H1 (cell line): ENCODE measurements at regions not wholly inside any gene's neighbourhood (a gene's known extent, or its start where the extent isn't known, plus 50 kb on each side); places are given as distances from the start of the nearest gene placed in this dataset.

Experiments
- CTCF ChIA-PET: fragments of 300-600 bp; sonication (Branson Sonifier 250); formaldehyde crosslinking; loops from one replicate; lab custom pipeline; 2021; ENCODE audit not compliant: partially characterized antibody; lab: Charles Lee
- POLR2A ChIA-PET: fragments of 300-600 bp; sonication (Branson Sonifier 250); formaldehyde crosslinking; loops from one replicate; lab custom pipeline; 2021; ENCODE audit warnings: inconsistent platforms; ENCODE audit not compliant: partially characterized antibody; lab: Charles Lee
- DNase-seq, 2 experiments: peaks; one replicate each; pipeline versions ENCODE4 v3.0.0 to v3.0.0-alpha.2; 2010 to 2022; ENCODE audit warnings: low spot score in 2 of 2, low read depth in 1 of 2, mixed read lengths in 1 of 2
- FAIRE-seq: peaks from 2 replicates; lab custom pipeline; 2011; peaks lifted over from hg19 to GRCh38; lab: Jason Lieb, UNC
- H2AFZ ChIP-seq: 2 replicates; pipeline ENCODE4 v1.8.1; 2012; ENCODE audit warnings: low read length, inconsistent platforms
- H2AK5ac ChIP-seq: 2 replicates; pipeline ENCODE4 v1.6.1; 2013; ENCODE audit warnings: low read depth, low read length
- H2BK120ac ChIP-seq: replicated peaks from 2 replicates; pipeline ENCODE3; 2013; ENCODE audit warnings: low read depth, low read length, inconsistent platforms
- H2BK12ac ChIP-seq: 2 replicates; pipeline ENCODE4 v1.6.1; 2013; ENCODE audit warnings: low read depth, low read length
- H2BK15ac ChIP-seq: 2 replicates; pipeline ENCODE4 v1.6.1; 2013; ENCODE audit warnings: low read length
- H2BK20ac ChIP-seq: 2 replicates; pipeline ENCODE4 v1.6.1; 2013; ENCODE audit warnings: low read length
- H2BK5ac ChIP-seq: 2 replicates; pipeline ENCODE4 v1.6.1; 2013; ENCODE audit warnings: low read depth, low read length
- H3K14ac ChIP-seq: 2 replicates; pipeline ENCODE4 v1.6.1; 2013; ENCODE audit warnings: inconsistent platforms; ENCODE audit not compliant: insufficient read length
- H3K18ac ChIP-seq: 2 replicates; pipeline ENCODE4 v1.6.1; 2013; ENCODE audit warnings: low read length; ENCODE audit errors: extremely low read depth
- H3K23ac ChIP-seq: 2 replicates; pipeline ENCODE4 v1.6.1; 2013; ENCODE audit warnings: inconsistent platforms; ENCODE audit not compliant: insufficient read length
- H3K23me2 ChIP-seq: 2 replicates; pipeline ENCODE4 v1.6.1; 2013; ENCODE audit warnings: low read depth, low read length
- H3K27ac ChIP-seq: 2 replicates; pipeline ENCODE4 v1.6.1; 2011; ENCODE audit warnings: low read depth, low read length, inconsistent platforms
- H3K27me3 ChIP-seq, 4 experiments: replicated peaks in 1 of 4; 1 replicate in 1 of 4; 2 replicates in 3 of 4; pipeline versions ENCODE4 v1.6.1 to v1.8.1; 2011 to 2013; ENCODE audit warnings: low read length in 3 of 4, mild to moderate bottlenecking in 3 of 4, inconsistent platforms in 2 of 4, mixed read lengths in 2 of 4, moderate library complexity in 1 of 4; ENCODE audit not compliant: control insufficient read depth in 3 of 4, insufficient read depth in 3 of 4; ENCODE audit errors: extremely low read depth in 1 of 4
- H3K36me3 ChIP-seq, 4 experiments: 2 replicates each; pipeline versions ENCODE4 v1.6.1 to v1.8.1; 2011 to 2013; ENCODE audit warnings: mild to moderate bottlenecking in 4 of 4, low read length in 3 of 4, moderate library complexity in 2 of 4, control low read depth in 1 of 4, inconsistent platforms in 1 of 4; ENCODE audit not compliant: insufficient read depth in 4 of 4, control insufficient read depth in 2 of 4
- H3K4ac ChIP-seq: replicated peaks from 2 replicates; pipeline ENCODE3; 2013; ENCODE audit warnings: low read length, low read depth, mixed read lengths, inconsistent platforms; ENCODE audit not compliant: insufficient read length
- H3K4me1 ChIP-seq, 4 experiments: replicated peaks in 1 of 4; 1 replicate in 1 of 4; 2 replicates in 3 of 4; pipeline versions ENCODE4 v1.6.1 to v1.8.1; 2011 to 2013; ENCODE audit warnings: low read length in 3 of 4, inconsistent platforms in 2 of 4, mixed read lengths in 1 of 4; ENCODE audit not compliant: insufficient read depth in 4 of 4, control insufficient read depth in 3 of 4
- H3K4me2 ChIP-seq, 2 experiments: 2 replicates each; pipeline versions ENCODE4 v1.6.1 to v1.8.1; 2011 to 2013; ENCODE audit warnings: low read depth in 2 of 2, low read length in 2 of 2, control low read depth in 1 of 2, inconsistent platforms in 1 of 2, mild to moderate bottlenecking in 1 of 2; ENCODE audit not compliant: insufficient read depth in 1 of 2
- H3K4me3 ChIP-seq, 4 experiments: fragments of 200-600, 300-600 bp in 1 of 4; sonication (generic), shearing (Covaris generic), sonication (Bioruptor Twin) in 1 of 4; 2 replicates each; pipeline versions ENCODE4 v1.5.1 to v1.8.1; 2011 to 2016; ENCODE audit warnings: low read length in 4 of 4, low read depth in 3 of 4, control low read depth in 2 of 4, inconsistent platforms in 2 of 4, mild to moderate bottlenecking in 2 of 4, mixed read lengths in 1 of 4, moderate library complexity in 1 of 4; ENCODE audit not compliant: insufficient read depth in 2 of 4; ENCODE audit errors: extremely low read depth in 1 of 4
- H3K56ac ChIP-seq: replicated peaks from 2 replicates; pipeline ENCODE3; 2013; ENCODE audit warnings: low read depth, mild to moderate bottlenecking, mixed read lengths, low read length, inconsistent platforms; ENCODE audit not compliant: insufficient read length
- H3K79me1 ChIP-seq: 2 replicates; pipeline ENCODE4 v1.6.1; 2013; ENCODE audit warnings: low read depth, low read length, control low read depth
- H3K79me2 ChIP-seq, 2 experiments: 2 replicates each; pipeline versions ENCODE4 v1.6.1 to v1.8.1; 2012 to 2013; ENCODE audit warnings: low read length in 2 of 2, mild to moderate bottlenecking in 2 of 2, inconsistent platforms in 1 of 2; ENCODE audit not compliant: insufficient read depth in 2 of 2, control insufficient read depth in 1 of 2
- H3K9ac ChIP-seq, 4 experiments: replicated peaks in 1 of 4; 1 replicate in 1 of 4; 2 replicates in 3 of 4; pipeline versions ENCODE4 v1.6.1 to v1.8.1; 2011 to 2013; ENCODE audit warnings: low read depth in 3 of 4, low read length in 3 of 4, control low read depth in 2 of 4, mild to moderate bottlenecking in 2 of 4, moderate library complexity in 2 of 4, inconsistent platforms in 1 of 4; ENCODE audit errors: extremely low read depth in 1 of 4
- H3K9me3 ChIP-seq, 2 experiments: 2 replicates each; pipeline versions ENCODE4 v1.6.1 to v1.8.1; 2012 to 2013; ENCODE audit warnings: mild to moderate bottlenecking in 2 of 2, moderate library complexity in 2 of 2, control low read depth in 1 of 2, inconsistent platforms in 1 of 2, low read depth in 1 of 2, low read length in 1 of 2, mixed read lengths in 1 of 2; ENCODE audit not compliant: insufficient read depth in 2 of 2
- H4K20me1 ChIP-seq, 2 experiments: replicated peaks in 1 of 2; 2 replicates each; pipeline versions ENCODE3 to v1.8.1; 2011 to 2013; ENCODE audit warnings: inconsistent platforms in 2 of 2, low read length in 2 of 2, mild to moderate bottlenecking in 1 of 2; ENCODE audit not compliant: insufficient read depth in 2 of 2, control insufficient read depth in 1 of 2
- H4K5ac ChIP-seq: 2 replicates; pipeline ENCODE4 v1.6.1; 2013; ENCODE audit warnings: low read length, low read depth, mixed read lengths, inconsistent platforms; ENCODE audit not compliant: insufficient read length
- H4K8ac ChIP-seq: 2 replicates; pipeline ENCODE4 v1.8.0; 2013; ENCODE audit warnings: mild to moderate bottlenecking, moderate library complexity, low read length, inconsistent platforms; ENCODE audit not compliant: insufficient read depth; ENCODE audit errors: extremely low read depth
- H4K91ac ChIP-seq: replicated peaks from 2 replicates; pipeline ENCODE3; 2013; ENCODE audit warnings: low read length, mixed read lengths, inconsistent platforms; ENCODE audit not compliant: insufficient read length
- E2F6 ChIP-seq: IDR thresholded peaks from 2 replicates; pipeline ENCODE4 v1.6.1; 2012; ENCODE audit warnings: inconsistent platforms
- EGR1 ChIP-seq: IDR thresholded peaks from 2 replicates; pipeline ENCODE4 v1.6.1; 2011; ENCODE audit warnings: low read depth, low read length, borderline replicate concordance
- JUN ChIP-seq: IDR thresholded peaks from 2 replicates; pipeline ENCODE4 v1.6.1; 2011; ENCODE audit warnings: low read depth, mild to moderate bottlenecking, improper control_type of control experiment, low read length
- NANOG ChIP-seq: IDR thresholded peaks from 2 replicates; pipeline ENCODE4 v1.6.1; 2011; ENCODE audit warnings: low read length, low read depth, mild to moderate bottlenecking, inconsistent platforms; ENCODE audit not compliant: insufficient read depth, poor library complexity, severe bottlenecking
- RAD21 ChIP-seq, 2 experiments: IDR thresholded peaks in 1 of 2; conservative IDR thresholded peaks in 1 of 2; 2 replicates each; pipeline ENCODE4 v1.6.1; 2011; ENCODE audit warnings: low read depth in 2 of 2, low read length in 2 of 2, improper control_type of control experiment in 1 of 2, inconsistent platforms in 1 of 2, mild to moderate bottlenecking in 1 of 2, moderate library complexity in 1 of 2
- RXRA ChIP-seq: IDR thresholded peaks from 2 replicates; pipeline ENCODE4 v1.6.1; 2011; ENCODE audit warnings: low read depth, mild to moderate bottlenecking, low read length, moderate library complexity; ENCODE audit not compliant: insufficient read depth
- SIN3A ChIP-seq, 2 experiments: IDR thresholded peaks in 1 of 2; conservative IDR thresholded peaks in 1 of 2; 2 replicates each; pipeline ENCODE4 v1.6.1; 2011 to 2012; ENCODE audit warnings: low read length in 2 of 2, improper control_type of control experiment in 1 of 2, low read depth in 1 of 2, mild to moderate bottlenecking in 1 of 2
- SP1 ChIP-seq: IDR thresholded peaks from 2 replicates; pipeline ENCODE4 v1.6.1; 2011; ENCODE audit warnings: low read depth, low read length
- SP4 ChIP-seq: IDR thresholded peaks from 2 replicates; pipeline ENCODE4 v1.6.1; 2012; ENCODE audit warnings: low read length, inconsistent platforms
- TAF1 ChIP-seq: IDR thresholded peaks from 2 replicates; pipeline ENCODE4 v1.6.1; 2011; ENCODE audit warnings: mild to moderate bottlenecking, low read depth, low read length
- TAF7 ChIP-seq: optimal IDR thresholded peaks from 2 replicates; pipeline ENCODE3; 2011; ENCODE audit warnings: low read depth, mild to moderate bottlenecking, inconsistent platforms, low read length, moderate library complexity, borderline replicate concordance
- TEAD4 ChIP-seq: IDR thresholded peaks from 2 replicates; pipeline ENCODE4 v1.6.1; 2012; ENCODE audit warnings: low read depth, low read length, inconsistent platforms, mixed read lengths
- ZNF274 ChIP-seq: IDR thresholded peaks from 2 replicates; pipeline ENCODE4 v1.7.0; 2012; ENCODE audit warnings: low read length, borderline replicate concordance; ENCODE audit errors: extremely low read depth
- WGBS, 2 experiments: shearing (Covaris generic) in 1 of 2; methylation state at CpG; one replicate each; pipeline versions ENCODE4 v1.1.6 to v1.1.7; 2013 to 2015; ENCODE audit warnings: low lambda C conversion rate in 2 of 2, mixed read lengths in 2 of 2, inconsistent platforms in 1 of 2, low coverage in 1 of 2, missing lambda C conversion rate in 1 of 2; ENCODE audit not compliant: insufficient replicate concordance in 2 of 2, insufficient coverage in 1 of 2, insufficient read length in 1 of 2; ENCODE audit errors: extremely low coverage in 1 of 2, missing lambda C conversion rate in 1 of 2; 5-methylcytosine and 5-hydroxymethylcytosine counted together

GRCh38 chr12:22982635-22983034 lies 357.7 kb downstream of the ETNK1 start:
- no peak overlapping the region for H4K91ac ChIP-seq
- no peak overlapping the region for H3K56ac ChIP-seq
- no peak overlapping the region for H3K9ac ChIP-seq
- no peak overlapping the region for H2BK20ac ChIP-seq
- 86% methylated on average over 13 of the region's 13 CpGs; no CpG with 5 or more reads in 1 of the 2 experiments for WGBS, 2 experiments
- FAIRE-seq = no peak
- no peaks in the 10 kb centered on the region for H4K20me1 ChIP-seq
- no peak overlapping the region for H3K4me3 ChIP-seq
- H2BK15ac ChIP-seq = no peak overlapping the region
- no peak overlapping the region for H3K27ac ChIP-seq
- no peaks in the 10 kb centered on the region for H3K79me1 ChIP-seq
- ChIA-PET POLR2A (no interaction called here), CTCF (interaction anchor here (0.6 to 2.9 kb wide), 6 partner anchors 11 to 125 kb away, joined by 3 to 22 read pairs (median 5); no protein-coding TSS in a partner anchor)
- H2AFZ ChIP-seq = no peak overlapping the region
- no peaks in the 10 kb centered on the region for H3K23me2 ChIP-seq
- H3K79me2 ChIP-seq = no peaks in the 10 kb centered on the region
- no peak overlapping the region for H4K5ac ChIP-seq
- H3K9me3 ChIP-seq = no peaks in the 10 kb centered on the region
- H4K8ac ChIP-seq = no peak overlapping the region
- no peak overlapping the region for H2AK5ac ChIP-seq
- no peak overlapping the region for H3K23ac ChIP-seq
- no peak overlapping the region for H2BK12ac ChIP-seq
- H2BK120ac ChIP-seq = no peak overlapping the region
- H3K4ac ChIP-seq = no peak overlapping the region
- no peaks in the 10 kb centered on the region for H3K27me3 ChIP-seq
- H3K4me2 ChIP-seq = no peak overlapping the region
- no peak overlapping the region for H2BK5ac ChIP-seq
- no peaks in the 10 kb centered on the region for H3K36me3 ChIP-seq
- no peak for DNase-seq
- H3K18ac ChIP-seq = no peak overlapping the region
- no peak overlapping the region for H3K14ac ChIP-seq
- peaks cover 0 to 3% (median 1%) of the 10 kb centered on the region in 4 experiments; a peak in 4 of 7 replicates for H3K4me1 ChIP-seq
- no peak for TF ChIP-seq SP1
- no peak for TF ChIP-seq SP4
- no peak for TF ChIP-seq SIN3A (conservative IDR thresholded peaks at IDR 0.05 in 1 of 2, IDR thresholded peaks at IDR 0.05 in 1 of 2; ENCODE audit: low read depth in 1 of 2, low read length in 2 of 2)
- TF ChIP-seq TEAD4 = no peak
- no peak for TF ChIP-seq ZNF274
- no peak for TF ChIP-seq TAF7
- TF ChIP-seq E2F6 = no peak
- no peak for TF ChIP-seq TAF1
- TF ChIP-seq NANOG = no peak
- no peak for TF ChIP-seq RXRA
- no peak for TF ChIP-seq JUN
- TF ChIP-seq EGR1 = no peak
- TF ChIP-seq RAD21 (IDR thresholded peaks at IDR 0.05 in 1 of 2, conservative IDR thresholded peaks at IDR 0.05 in 1 of 2; ENCODE audit: low read depth in 2 of 2, low read length in 2 of 2) = no peak
